KMS-11 (cell line): ENCODE measurements at regions not wholly inside any gene's neighbourhood (a gene's known extent, or its start where the extent isn't known, plus 50 kb on each side); places are given as distances from the start of the nearest gene placed in this dataset.

Experiments
- H2AFZ ChIP-seq: fragments of 200-600 bp; sonication (generic); 2 replicates; pipeline ENCODE4 v1.6.1; 2016; ENCODE audit warnings: antibody characterized with exemption, mixed run types, low read depth
- H3K27ac ChIP-seq: fragments of 200-600 bp; sonication (generic); 2 replicates; pipeline ENCODE4 v1.6.1; 2016; ENCODE audit warnings: mild to moderate bottlenecking, mixed run types
- H3K27me3 ChIP-seq: fragments of 200-600 bp; sonication (generic); 2 replicates; pipeline ENCODE4 v1.6.1; 2017; ENCODE audit warnings: mild to moderate bottlenecking, low read depth, mixed run types, moderate library complexity; ENCODE audit not compliant: insufficient read depth
- H3K36me3 ChIP-seq: fragments of 200-600 bp; sonication (generic); 2 replicates; pipeline ENCODE4 v1.6.1; 2017; ENCODE audit warnings: mild to moderate bottlenecking, mixed run types; ENCODE audit not compliant: insufficient read depth
- H3K4me1 ChIP-seq: fragments of 200-600 bp; sonication (generic); 2 replicates; pipeline ENCODE4 v1.6.1; 2016; ENCODE audit warnings: mild to moderate bottlenecking, low read depth, mixed run types; ENCODE audit not compliant: poor library complexity, severe bottlenecking
- H3K4me2 ChIP-seq: fragments of 200-600 bp; sonication (generic); 2 replicates; pipeline ENCODE4 v1.7.0; 2016; ENCODE audit warnings: mild to moderate bottlenecking, mixed run types
- H3K4me3 ChIP-seq: fragments of 200-600 bp; sonication (generic); IDR thresholded peaks from 2 replicates; pipeline ENCODE4 v1.6.1; 2017; ENCODE audit warnings: low read depth, low read length, mixed read lengths; ENCODE audit not compliant: insufficient read depth
- H3K79me2 ChIP-seq: fragments of 200-600 bp; sonication (generic); 2 replicates; pipeline ENCODE4 v1.6.1; 2016; ENCODE audit warnings: low read depth, mixed run types; ENCODE audit not compliant: insufficient read depth
- H3K9ac ChIP-seq: fragments of 200-600 bp; sonication (generic); 2 replicates; pipeline ENCODE4 v1.6.1; 2016; ENCODE audit warnings: mild to moderate bottlenecking, mixed run types
- H4K20me1 ChIP-seq: fragments of 200-600 bp; sonication (generic); 2 replicates; pipeline ENCODE4 v1.6.1; 2016; ENCODE audit warnings: mild to moderate bottlenecking, mixed run types; ENCODE audit not compliant: insufficient read depth
- CTCF ChIP-seq: fragments of 200-600 bp; sonication (generic); conservative IDR thresholded peaks from 2 replicates; pipeline ENCODE4 v1.6.1; 2017; ENCODE audit warnings: low read depth, mild to moderate bottlenecking, antibody characterized with exemption, low read length, moderate library complexity, mixed read lengths

- Histone ChIP-seq H3K9ac (no peak overlapping the region), H3K27ac (no peak overlapping the region), H3K27me3 (no peaks in the 10 kb centered on the region), H4K20me1 (no peaks in the 10 kb centered on the region), H3K4me3 (no peak overlapping the region), H3K4me1 (peaks cover 13% of the 10 kb centered on the region), H3K36me3 (no peaks in the 10 kb centered on the region), H3K4me2 (no peak overlapping the region), H3K79me2 (no peaks in the 10 kb centered on the region), H2AFZ (no peak overlapping the region)
- TF ChIP-seq CTCF: no peak
These were observed 324.7 kb downstream of the DLEU7 start for GRCh38 chr13:50518781-50519201.

- TF ChIP-seq CTCF: no peak
- H3K4me2 ChIP-seq: no peak overlapping the region
- no peaks in the 10 kb centered on the region for H4K20me1 ChIP-seq
- H3K36me3 ChIP-seq: no peaks in the 10 kb centered on the region
- no peaks in the 10 kb centered on the region for H3K79me2 ChIP-seq
- no peaks in the 10 kb centered on the region for H3K27me3 ChIP-seq
- H3K4me1 ChIP-seq: peaks cover 7% of the 10 kb centered on the region
- no peak overlapping the region for H3K27ac ChIP-seq
- H2AFZ ChIP-seq: no peak overlapping the region
- H3K9ac ChIP-seq: no peak overlapping the region
- H3K4me3 ChIP-seq: no peak overlapping the region
These were observed 323.6 kb downstream of the DLEU7 start for GRCh38 chr13:50519866-50520265.

- H3K4me3 ChIP-seq: no peak overlapping the region
- H3K79me2 ChIP-seq: no peaks in the 10 kb centered on the region
- no peak overlapping the region for H2AFZ ChIP-seq
- H4K20me1 ChIP-seq: no peaks in the 10 kb centered on the region
- no peak for TF ChIP-seq CTCF
- H3K4me2 ChIP-seq: no peak overlapping the region
- no peak overlapping the region for H3K9ac ChIP-seq
- no peak overlapping the region for H3K27ac ChIP-seq
- H3K27me3 ChIP-seq: no peaks in the 10 kb centered on the region
- no peaks in the 10 kb centered on the region for H3K36me3 ChIP-seq
- H3K4me1 ChIP-seq: peaks cover 10% of the 10 kb centered on the region
These were observed 322.3 kb downstream of the DLEU7 start for GRCh38 chr13:50521006-50521830.

GRCh38 chr13:50521831-50522149, 321.7 kb downstream of the DLEU7 start:
- no peak overlapping the region for H3K27ac ChIP-seq
- H3K36me3 ChIP-seq: no peaks in the 10 kb centered on the region
- H3K4me1 ChIP-seq: peaks cover 15% of the 10 kb centered on the region
- H3K9ac ChIP-seq: no peak overlapping the region
- TF ChIP-seq CTCF: no peak
- H2AFZ ChIP-seq: no peak overlapping the region
- no peaks in the 10 kb centered on the region for H4K20me1 ChIP-seq
- H3K4me2 ChIP-seq: no peak overlapping the region
- no peak overlapping the region for H3K4me3 ChIP-seq
- H3K79me2 ChIP-seq: no peaks in the 10 kb centered on the region
- no peaks in the 10 kb centered on the region for H3K27me3 ChIP-seq
